ENCODE measurements at regions not wholly inside any gene's neighbourhood (a gene's known extent, or its start where the extent isn't known, plus 50 kb on each side); places are given as distances from the start of the nearest gene placed in this dataset.

GRCh38 chr6:44500074-44500473, 112.6 kb downstream of the CDC5L start:
- no peak for DNase-seq

- DNase-seq = no peak
Measured at GRCh38 chr6:44503471-44503870, 116.0 kb downstream of the CDC5L start.

DNA sequence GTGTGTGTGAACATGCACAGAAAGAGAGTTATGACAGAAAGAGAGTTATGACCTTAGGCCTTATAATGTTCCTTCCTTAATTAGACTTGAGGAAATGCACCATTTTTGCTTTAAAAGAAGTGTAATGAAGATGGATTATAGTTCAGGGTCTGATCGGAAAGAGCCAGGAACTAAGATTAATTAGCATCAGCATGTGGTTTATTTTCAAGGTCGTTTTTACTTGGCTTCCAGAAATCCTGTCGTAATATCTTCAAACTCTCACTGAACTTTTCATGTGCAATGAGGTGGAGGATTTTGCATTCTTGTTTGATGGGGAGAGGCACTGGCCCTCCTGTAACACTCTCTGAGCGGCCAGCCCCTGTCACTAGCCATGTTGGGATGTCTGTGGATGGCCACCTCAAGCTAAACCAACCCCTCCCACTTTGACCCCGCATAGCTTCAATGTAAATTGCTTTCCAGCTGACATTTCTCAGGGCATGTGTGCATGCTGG, 116.8 kb downstream of the CDC5L start:
- DNase-seq = no peak

DNA sequence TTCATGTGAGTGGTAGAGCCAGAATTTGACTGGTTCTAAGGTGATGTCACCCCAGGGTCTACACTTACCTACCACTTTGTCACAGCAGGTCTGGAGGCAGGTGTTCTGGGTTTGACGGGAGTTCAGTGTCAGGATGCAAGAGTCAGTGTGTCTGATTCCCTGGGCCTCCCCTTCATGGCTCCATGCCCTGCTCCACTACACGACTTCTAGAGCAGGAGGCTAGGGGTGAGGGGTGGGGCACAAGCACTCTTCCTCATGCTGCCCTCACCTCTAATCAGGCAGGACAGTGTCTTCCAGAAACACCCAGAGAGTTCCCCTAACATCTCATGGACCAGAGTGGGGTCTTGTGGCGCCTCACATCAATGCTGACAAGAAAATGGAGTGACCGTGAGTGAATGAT, 118.2 kb downstream of the CDC5L start:
- no peak for DNase-seq

DNA sequence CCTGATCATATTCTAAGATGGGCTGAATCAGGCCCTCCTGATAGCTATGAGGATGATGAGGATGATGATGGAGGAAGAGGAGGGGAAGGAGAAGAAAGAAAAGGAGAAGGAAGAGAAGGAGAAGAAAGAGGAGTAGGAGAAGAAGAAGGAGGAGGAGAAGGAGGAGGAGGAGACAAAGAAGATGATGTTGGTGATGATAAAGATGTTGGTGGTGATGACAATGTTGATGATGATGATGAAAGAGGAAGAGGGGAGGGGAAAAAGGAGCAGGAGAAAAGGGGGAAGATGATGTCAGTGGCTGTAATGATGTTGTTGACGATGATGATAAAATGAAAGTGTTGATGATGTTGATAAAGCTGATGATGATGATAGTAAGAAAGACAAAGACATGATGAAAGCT, 119.5 kb downstream of the CDC5L start:
- DNase-seq = no peak

DNA sequence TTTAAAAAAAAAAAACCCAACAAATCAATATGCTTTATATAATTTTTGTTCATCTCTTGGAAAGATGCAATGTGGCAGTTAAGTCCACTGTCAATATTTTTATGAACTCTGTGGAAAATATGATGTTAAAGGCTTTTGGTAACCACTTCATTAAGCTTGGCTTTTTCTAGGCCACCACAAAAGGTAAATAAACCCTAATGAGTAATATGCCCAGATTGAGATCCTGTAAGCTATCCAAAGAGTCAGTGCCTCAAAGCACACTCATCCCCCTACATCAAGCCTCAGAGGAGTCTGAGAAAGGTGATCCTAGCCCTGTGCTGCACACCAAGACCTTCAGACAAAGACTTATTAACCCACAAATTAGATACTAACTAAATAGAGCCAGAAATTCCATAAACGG, 121.1 kb downstream of the CDC5L start:
- no peak for DNase-seq

DNA sequence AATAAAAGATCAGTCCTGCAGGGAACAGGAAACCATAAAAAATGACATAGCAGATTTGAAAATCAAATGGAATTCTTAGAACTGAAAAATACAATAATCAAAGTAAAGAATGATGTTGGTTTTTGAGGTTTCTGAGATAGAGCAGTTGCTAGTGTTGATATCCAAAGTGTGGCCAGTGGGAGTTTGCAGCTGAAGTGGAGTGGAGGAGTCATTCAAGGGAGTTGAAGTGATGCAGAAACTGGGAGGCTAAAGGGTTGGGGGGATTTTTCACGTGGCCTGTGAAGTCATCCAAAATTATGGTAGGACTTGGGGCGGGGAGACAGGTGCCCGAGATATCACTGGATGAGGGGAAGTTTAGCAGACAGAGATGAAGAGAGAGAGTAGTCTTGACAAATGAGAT, 123.6 kb downstream of the CDC5L start:
- no peak for DNase-seq

- peak in 1 of 2 experiments; percentile 11 for DNase-seq
Measured at GRCh38 chr6:44512868-44513741, 125.6 kb downstream of the CDC5L start.

DNA sequence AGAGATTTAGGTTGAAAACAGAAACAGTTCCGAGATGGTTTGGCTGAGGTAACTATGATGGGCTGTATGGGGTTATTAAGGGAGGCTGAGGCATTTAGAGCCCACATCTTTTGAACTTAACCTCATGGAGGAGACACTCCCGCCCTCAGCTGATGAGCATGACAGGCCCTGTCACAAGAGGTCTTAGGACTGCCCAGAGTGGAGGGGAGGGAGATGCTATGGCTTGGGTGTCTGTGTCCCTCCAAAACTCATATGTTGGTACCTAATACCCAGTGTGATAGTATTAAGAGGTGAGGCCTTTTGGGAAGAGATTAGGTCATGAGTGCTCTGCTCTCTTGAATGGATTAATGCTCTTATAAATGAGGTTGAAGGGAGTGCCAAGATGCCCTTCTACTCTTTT, 126.6 kb downstream of the CDC5L start:
- no peak for DNase-seq

- no peak for DNase-seq
Measured at GRCh38 chr6:44514576-44515193, 127.2 kb downstream of the CDC5L start.

DNA sequence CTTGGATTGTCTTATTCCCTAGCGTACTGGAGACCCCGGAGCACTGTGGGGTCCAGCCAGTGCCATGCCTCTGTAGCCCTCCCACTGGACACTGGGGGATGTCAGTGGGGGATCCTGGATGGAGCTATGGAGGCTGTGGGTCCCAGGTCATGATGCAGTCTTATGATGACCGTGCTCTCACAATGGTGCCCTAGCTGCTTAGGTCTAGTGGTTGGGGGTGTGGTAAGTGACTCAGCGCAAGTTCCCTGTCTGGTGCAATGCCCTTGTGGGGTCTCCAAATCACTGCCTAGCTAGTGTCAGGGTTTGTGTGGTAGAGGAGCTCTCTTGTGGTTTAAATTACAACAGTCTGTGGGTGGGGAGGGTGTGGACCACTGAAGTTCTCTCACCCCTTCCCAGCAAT, 135.4 kb downstream of the CDC5L start:
- no peak for DNase-seq

DNA sequence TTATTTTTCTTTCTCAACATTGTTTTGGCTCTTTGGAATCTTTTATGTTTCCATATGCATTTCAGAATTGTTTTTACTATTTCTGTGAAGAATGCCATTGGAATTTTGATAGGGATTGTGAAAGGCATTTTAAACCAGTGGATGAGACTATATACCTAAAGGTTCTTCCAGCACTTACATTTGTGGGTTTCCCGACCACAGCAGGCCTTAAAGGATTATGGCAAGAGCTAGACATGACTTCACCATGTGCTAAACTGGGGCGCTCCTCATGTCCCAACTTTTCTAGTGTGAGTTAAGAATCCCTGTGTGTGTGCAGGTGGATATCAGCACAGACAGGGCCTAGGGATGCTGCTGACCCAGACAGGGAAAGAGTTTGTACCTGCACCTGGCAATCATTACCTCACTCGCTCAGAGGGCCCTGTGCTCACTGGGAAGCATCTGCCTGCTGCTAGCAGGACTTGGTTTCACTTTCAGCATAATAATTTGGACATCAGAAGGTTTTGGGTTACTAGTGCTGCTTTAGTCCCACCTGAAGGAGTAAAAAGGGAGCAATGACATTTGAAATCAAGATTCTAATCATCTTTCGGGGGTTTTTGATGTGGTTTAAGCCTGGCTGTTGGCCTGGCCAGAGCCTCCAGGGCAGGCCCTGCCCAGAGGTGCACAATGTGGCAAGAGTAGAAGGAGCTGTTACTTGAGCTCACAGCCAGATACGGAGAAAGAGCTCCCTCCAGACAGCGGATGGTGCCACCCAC, 137.1 kb downstream of the CDC5L start:
- DNase-seq = no peak

DNA sequence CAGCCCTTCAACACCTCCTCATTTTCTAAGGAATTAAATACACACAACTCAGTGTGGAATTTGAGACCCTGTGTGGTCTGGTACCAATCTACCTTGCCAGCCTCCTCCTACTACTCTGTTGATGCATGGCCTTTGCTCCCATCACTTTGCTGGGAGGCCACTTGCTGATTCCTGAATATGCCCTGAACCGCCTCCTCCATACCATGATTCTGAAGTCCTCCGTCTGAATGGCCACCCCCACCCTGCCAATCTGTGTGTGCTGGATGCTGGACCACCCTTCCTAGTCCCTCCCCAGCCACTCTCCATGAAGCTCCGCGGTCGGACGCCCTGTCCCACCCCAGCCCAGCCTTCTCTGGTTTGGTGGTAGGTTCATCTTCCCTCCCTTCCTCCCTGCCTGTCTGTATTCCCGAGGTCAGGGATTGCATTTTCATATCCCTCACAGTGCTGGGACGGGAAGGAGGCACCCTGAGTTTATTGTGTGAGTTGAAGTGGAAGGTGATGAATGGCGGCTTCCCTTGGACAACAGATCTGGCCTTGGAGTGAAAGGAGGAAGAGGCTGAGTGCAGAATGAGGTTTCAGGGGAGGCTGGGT, 138.3 kb downstream of the CDC5L start:
- DNase-seq = no peak

DNA sequence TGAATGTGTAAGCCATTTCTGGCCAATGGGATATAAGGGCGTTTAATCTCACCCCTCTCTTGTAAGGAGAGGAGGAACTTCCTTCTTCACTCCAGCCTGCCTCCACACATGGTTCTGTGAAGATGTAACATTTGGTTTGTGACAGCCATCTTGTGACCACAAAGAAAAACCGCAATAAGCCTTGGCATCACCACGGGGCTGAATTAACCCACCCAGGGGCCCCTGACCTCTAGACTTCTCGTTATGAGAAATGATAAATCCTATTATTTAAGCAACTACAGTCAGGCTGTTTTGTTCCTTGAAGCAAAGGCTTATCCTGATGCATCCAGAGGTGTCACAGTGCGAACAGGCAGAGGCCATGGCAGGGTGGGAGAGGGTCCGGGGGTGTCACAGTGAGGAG, 139.7 kb downstream of the CDC5L start:
- no peak for DNase-seq

DNA sequence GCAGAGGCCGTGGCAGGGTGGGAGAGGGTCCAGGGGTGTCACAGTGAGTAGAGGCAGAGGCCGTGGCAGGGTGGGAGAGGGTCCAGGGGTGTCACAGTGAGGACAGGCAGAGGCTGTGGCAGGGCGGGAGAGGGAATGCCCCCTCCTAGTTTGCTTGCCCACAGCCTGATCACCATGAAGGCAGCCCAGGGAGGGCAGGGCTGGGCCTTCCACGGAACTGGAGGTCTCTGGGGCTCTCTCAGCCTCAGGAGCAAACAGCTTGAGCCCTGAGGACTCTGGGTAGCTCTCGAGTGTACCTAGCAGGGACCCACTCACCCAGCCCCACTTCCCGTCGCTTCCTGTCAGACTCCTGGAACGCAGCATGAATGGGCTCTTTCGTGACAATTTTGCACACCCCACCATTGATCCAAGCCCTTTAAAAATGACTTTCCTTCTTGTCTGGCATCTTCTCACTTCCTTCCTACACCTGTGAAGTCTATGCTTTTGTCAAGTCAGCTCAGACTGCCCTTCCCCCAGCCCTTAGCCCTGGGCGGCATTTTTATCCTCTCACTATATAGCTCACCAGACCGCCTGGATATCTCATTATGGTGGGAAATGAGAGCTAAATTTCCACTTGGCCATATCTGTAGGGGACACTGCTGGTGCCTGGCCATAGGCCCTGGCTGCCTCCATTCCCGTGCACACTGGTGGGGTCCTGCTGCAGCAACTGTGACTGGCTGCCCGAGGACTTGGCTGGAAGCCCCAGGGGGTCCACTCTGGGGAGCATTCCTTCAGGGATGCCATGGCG, 140.3 kb downstream of the CDC5L start:
- no peak for DNase-seq

GRCh38 chr6:44528370-44528644, 140.8 kb downstream of the CDC5L start:
- DNase-seq = no peak

- DNase-seq = no peak
Measured at GRCh38 chr6:44528716-44529115, 141.2 kb downstream of the CDC5L start.

DNA sequence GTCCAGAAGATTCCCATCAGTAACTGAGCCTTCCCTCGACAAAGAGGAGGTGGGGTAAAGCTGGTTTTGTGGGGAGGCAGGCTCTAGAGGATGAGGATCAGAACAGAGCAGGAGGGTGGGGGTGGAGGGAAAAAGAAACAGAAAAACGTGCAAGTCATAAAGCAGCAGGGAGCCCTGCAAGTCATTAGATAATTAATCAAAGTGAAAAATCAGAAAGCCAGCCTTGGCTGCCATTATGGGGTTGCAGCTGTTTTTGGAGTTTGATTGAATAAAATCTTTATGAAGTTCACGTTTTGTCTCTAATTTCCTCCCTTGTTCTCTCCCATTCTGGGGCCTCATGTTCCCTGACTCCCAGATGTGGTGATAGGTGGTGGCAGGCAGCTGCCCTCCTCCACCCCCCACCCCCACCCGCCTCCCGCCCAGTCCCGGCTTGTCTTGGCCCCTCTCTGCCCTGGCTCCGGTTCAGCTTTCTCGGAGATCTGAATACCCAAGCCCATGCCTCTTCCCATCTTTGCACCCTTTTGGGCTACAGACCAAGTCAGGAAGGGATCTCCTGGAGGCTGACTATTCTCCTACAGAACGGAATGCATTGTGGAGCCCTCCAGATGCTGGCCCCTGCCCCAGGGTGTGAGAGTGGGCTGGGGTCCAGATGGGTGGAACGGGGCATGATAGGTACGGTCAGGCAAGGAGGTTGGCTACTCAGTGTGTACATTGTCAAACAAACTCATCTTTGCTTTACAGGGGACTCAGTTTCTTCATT, 141.8 kb downstream of the CDC5L start:
- DNase-seq = no peak

- no peak for DNase-seq
Measured at GRCh38 chr6:44530209-44530909, 142.9 kb downstream of the CDC5L start.

DNA sequence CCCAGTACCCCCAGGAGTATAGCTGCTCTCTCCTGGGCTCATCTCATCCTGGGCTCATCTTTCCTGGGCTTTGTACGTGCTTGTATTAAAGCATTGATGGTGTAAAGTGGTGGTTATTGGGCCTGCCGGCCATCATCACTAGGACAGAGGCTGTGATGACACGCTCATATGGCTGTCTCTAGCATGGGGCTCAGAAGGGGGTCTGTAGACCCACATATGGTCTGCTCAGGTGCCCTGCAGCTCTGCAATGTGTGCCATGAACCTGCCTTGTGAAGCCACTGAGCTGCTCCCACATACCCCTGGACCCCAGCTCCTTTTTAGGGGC, 143.4 kb downstream of the CDC5L start:
- no peak for DNase-seq

DNA sequence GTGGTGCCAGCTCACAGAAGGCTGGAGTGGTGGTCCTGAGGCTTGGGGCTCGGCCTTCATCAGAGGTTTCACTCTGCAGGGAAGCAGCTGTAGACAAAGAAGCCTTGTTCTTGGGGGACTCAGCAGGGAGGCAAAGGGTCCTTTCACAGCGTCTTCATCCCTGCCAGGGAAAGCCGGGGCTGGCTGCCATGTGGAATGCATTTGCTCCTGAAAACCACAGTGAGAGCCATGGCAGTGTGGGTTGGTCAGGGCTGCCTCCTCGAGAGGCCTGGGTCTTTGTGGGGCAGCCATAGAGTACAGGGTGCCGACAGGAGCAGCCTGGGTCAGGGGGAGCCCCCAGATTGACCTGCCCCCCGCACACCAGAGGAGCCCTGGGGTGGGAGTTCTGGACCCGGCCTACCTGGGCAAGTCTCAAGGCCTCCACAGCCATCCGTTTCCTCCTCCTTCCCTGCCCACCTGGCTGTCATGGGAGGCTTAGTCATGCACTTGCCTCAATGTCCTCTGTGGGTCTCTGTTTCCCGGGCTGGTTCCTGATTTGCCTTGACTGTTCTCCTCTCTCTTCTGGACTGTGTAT, 144.0 kb downstream of the CDC5L start:
- no peak for DNase-seq

Measured in NCI-H446 (cell line).